ENCODE measurements at regions not wholly inside any gene's neighbourhood (a gene's known extent, or its start where the extent isn't known, plus 50 kb on each side); places are given as distances from the start of the nearest gene placed in this dataset.

- H3K27me3 ChIP-seq = no peaks in the 10 kb centered on the region
- TF ChIP-seq CTCF (IDR thresholded peaks at IDR 0.05) = no peak
- no peak for TF ChIP-seq POLR2A (IDR thresholded peaks at IDR 0.05)
- no peak overlapping the region for H3K4me3 ChIP-seq
- no peaks in the 10 kb centered on the region for H3K4me1 ChIP-seq (replicated peaks in 1 of 2)
- no peak for DNase-seq
- no peak overlapping the region for H3K27ac ChIP-seq
- H3K9me3 ChIP-seq (replicated peaks in 1 of 3) = no peaks in the 10 kb centered on the region
- intact Hi-C loops (cut with DNase I) = no loop called here
- WGBS, 4 donors = 64 to 80% (median 75%) methylated on average over 2 of the region's 2 CpGs
- H3K36me3 ChIP-seq (replicated peaks in 1 of 2) = no peaks in the 10 kb centered on the region
These were observed 50.6 kb upstream of the KCNN2 start for GRCh38 chr5:114311281-114311680.

DNA sequence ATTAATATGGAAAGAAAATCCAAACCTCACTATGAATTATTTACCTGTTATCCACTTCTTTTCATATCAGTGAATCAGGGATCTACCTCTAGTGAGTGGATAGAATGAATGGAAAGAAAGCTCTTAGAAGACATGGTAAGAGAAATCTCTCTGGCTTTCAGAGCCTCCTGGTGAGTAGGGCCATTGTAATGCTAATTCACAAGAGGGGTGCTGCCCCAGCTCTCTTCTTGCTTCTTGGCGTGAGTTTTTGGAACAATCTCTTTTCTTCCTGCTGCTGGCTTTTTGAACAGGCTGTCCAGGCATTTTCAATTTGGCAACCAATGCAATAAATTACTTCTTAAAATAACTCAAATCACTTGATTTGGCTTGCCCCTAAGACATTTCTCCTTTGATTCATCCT is 49.9 kb upstream of the KCNN2 start:
- 58 to 83% (median 71%) methylated on average over 1 of the region's 1 CpG for WGBS, 4 donors
- no peak for DNase-seq

More for the DNA sequence above, 49.9 kb upstream of the KCNN2 start:
- no peaks in the 10 kb centered on the region for H3K36me3 ChIP-seq (replicated peaks in 1 of 2)
- no peaks in the 10 kb centered on the region for H3K9me3 ChIP-seq (replicated peaks in 1 of 3)
- H3K27ac ChIP-seq = no peak overlapping the region
- no peak overlapping the region for H3K4me3 ChIP-seq
- intact Hi-C loops (cut with DNase I) = no loop called here
- no peaks in the 10 kb centered on the region for H3K27me3 ChIP-seq
- no peaks in the 10 kb centered on the region for H3K4me1 ChIP-seq (replicated peaks in 1 of 2)
- TF ChIP-seq CTCF (IDR thresholded peaks at IDR 0.05) (no peak), POLR2A (IDR thresholded peaks at IDR 0.05) (no peak)

Small RNAs in the stretch of these regions (small RNA-seq; reads per million reads assigned to genes)
- gene RN7SKP89 = 0 reads per million in 2 donors
